Effector CD4-positive, alpha-beta T cell (primary cell): ENCODE measurements at regions not wholly inside any gene's neighbourhood (a gene's known extent, or its start where the extent isn't known, plus 50 kb on each side); places are given as distances from the start of the nearest gene placed in this dataset.
A peak's percentile ranks its signal among the peaks of the same experiment; 100 is the strongest.

Experiments
- DNase-seq: peaks from one replicate; pipeline ENCODE4 v3.0.0-alpha.2; 2020

DNA sequence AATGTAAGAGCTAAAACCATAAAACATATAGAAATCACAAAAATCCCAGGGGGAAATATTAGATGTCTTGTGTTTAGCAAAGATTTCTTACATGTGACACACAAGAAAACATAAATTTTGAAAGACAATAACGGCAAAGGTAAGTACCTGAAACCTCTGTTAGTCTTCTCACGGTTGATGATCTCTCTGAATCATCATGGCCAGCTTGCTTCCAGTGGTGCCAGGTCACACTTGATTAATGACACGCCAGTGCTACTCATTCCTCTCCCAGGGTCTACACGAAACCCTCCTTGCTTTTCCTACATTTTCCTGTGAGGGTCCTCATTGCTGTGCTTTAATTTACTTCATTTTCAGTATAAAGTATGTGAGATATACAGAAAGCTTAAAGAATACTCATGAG, 114.4 kb upstream of the PARP11 start:
- DNase-seq: no peak

DNA sequence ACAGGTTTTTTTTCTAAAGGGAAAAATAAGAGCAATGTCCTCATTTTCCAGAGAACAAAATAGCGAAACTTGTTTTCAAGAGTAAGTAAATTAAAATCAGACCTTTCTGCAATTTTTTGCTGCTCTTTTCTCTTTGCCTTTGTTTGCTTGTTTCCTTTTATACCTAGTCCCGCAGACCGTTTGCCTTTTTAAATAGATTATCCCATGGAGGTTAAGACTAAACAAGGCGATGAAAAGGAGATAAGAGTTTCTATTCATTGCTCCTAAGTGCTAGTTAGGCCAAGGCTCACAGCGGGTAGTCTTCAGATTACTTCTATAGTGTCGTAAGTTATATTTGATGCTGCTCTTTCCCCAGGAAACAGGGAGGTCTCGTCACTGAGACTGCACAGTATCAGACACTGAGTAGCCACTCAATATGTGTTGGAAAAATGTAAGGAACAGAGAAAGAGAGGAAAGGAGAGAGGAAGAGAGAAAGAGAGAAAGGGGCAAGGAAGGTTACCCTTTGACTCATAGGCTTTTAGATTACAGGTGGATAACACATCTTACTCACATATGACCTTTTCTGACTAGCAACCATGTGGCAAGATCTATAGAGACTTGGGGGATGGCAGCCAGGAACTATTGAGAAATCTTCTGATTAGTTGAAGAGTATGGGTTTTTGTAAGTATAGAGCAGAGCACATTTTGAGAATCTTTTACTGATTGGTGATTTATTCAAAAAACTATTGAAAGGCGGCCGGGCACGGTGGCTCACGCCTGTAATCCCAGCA, 107.5 kb upstream of the PARP11 start:
- DNase-seq: no peak

DNA sequence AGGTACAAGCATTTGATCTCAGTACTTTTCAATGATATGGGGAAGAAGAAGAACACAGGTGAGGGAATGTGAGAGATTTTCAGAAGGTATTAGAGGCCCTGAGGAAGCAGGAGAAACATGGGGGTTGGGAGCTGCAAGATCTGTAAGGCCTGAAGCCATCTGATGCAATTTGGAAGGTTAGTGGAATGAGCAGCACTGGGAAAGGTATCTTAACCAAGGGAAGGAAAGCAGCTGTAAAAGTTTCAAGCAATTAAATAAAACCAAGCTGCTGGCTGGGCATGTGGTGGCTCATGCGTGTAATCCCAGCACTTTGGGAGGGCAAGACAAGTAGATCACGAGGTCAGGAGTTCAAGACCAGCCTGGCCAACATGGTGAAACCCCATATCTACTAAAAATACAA, 104.4 kb upstream of the PARP11 start:
- DNase-seq: no peak

DNA sequence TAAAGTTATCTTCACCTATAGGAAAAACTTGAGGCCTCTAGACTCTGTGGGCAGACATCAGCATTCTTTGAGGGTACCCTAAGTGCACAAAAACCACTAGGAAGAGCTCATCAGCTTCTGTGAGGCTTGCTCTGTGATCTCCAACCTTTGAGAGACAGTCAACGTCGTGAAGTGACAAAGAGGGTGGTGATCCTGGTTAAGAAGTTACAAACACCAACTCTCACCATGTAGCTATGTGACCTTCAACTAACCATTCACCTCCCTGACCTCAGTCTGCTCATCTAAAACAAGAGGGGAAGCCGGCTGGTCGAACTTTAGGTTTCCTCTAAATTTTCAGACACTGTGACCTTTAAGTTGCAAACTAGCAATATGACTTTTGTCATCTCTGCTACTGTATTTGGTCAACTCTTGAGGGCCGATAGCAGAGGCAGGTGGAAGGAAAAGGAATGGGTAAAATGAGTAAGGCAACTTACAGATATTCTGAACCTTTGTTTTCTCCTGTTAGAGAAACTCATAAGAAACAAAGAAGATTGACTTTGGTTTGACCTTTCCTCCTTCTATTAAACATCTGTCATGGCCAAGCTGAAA, 103.2 kb upstream of the PARP11 start:
- DNase-seq: no peak

DNA sequence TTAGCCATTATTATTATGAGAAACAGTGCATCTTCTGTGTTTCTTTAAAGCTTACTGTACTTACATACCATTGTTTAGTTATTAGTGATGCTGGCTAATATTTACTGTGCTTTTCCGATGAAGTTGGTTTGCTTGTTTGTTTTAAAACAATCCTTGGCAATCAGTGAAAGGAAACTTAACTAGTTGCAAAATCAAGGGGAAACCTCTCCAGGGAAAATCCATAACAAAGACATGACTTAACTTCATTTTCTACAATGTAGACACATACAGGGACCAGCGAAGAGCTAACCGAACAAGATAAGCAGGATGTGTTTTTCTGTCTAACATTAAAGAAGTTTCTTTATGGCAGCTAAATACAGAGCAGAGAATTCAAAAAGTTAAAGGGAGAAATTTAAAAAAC, 102.5 kb upstream of the PARP11 start:
- no peak for DNase-seq

DNA sequence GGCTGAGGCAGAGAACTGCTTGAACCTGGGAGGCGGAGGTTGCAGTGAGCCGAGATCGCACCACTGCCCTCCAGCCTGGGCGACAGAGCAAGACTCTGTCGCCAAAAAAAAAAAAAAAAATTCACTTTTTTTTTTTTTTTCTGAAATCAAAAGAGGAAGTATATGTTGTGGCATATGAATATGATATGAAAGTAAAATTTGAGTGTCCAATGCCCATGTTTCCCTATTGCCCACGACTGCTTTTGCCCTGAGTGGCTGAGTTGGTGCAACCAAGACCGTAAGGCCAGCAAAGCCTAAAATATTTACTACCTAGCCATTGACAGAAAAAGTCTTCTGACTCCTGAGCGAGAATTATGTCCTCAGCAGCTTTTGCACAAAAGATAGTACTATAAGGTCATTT, 101.7 kb upstream of the PARP11 start:
- no peak for DNase-seq

DNA sequence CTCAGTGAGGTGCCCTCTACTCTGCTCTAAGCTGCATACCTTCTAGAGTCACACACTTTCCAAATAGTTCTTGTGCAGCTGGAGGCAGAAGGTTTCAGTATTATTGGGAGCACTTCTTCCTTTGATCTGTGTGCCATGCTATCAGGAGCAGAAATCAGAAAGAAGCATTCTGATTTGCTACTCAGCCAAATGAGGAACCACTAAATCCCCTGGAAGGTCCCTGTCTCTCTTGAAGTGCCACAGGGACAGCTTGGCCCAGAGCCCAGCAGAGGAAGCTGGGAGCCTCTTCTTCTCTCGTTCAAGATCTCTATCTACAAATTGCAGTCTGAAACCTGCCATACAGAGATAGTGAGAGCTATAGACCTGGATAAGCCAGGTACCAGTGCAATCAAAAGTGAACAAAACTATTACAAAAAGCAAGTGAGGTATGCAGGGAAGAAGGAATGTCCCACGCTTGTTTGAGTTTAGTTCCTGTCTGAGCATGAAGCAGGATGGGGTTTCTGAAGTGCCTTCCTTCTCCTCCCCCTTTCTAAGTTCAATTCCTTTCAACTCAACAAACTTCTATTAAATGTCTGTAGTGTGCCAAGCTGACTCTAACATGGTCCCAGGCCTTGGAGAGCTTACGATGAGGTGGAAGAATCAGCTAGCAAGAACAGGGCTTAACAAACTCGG, 100.9 kb upstream of the PARP11 start:
- no peak for DNase-seq

DNA sequence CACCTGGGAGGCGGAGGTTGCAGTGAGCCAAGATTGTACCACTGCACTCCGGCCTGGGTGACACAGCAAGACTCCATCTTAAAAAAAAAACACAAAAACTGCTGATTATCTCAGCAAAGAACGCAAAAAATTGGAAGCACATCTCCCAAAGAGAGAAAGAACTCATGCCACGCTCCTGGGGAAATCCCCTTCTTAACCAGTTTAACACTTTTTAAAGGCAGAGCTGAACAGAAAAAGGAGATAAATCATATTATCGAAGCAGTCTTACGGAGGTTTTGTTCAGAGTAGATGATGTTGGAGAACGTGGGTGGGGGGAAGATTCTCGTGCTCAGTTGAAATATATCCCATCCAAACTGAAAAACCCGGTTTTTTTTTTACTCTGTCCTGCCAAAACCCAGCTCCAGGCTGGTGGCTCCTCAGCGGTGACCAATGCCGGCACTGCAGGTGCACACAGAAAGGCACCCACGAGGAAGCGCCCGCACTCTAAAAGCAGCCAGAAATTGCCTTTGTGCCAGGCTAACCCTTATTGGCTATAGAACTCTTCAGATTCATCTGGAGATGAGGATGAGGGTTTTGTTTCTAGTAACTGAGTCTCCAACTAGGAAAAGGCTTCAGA, 100.2 kb upstream of the PARP11 start:
- DNase-seq: no peak

DNA sequence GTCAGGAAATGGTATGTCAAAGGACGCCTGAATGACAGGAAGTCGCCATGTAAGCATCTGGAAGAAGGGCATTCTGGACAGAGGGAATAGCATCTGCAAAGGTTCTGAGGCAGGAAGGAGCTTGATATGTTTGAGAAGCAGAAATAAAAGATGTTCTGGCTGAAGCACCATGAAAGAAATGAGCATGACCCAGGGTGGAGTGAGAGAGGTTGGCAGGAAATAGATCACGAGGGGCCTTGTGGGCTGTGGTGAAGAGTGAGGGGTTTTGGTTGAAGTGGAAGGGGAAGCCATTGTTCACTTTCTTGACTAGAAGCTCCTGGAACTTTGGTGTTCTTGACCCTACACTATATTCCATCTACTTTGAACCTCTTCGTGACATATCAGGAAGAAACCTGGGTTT, 99.4 kb upstream of the PARP11 start:
- no peak for DNase-seq

DNA sequence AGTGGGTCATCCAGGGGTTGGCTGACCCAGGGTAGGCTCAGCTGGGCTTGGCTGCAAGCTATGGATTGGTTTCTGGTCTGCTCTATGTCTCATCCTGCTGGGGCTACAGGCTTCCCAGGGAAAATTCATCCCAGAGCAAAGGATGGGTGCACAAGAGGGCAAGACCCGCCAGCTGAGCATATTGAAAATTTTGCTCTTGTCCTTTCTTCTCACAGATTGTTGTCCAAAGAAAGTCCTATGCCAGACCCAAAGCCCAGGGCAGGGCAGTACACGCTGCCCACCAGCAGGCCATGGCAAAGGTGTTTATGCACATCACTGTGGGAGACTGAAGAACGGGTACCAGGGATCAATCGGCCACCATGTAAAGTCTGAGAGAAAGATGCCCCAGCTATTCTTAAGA, 95.3 kb upstream of the PARP11 start:
- no peak for DNase-seq

DNA sequence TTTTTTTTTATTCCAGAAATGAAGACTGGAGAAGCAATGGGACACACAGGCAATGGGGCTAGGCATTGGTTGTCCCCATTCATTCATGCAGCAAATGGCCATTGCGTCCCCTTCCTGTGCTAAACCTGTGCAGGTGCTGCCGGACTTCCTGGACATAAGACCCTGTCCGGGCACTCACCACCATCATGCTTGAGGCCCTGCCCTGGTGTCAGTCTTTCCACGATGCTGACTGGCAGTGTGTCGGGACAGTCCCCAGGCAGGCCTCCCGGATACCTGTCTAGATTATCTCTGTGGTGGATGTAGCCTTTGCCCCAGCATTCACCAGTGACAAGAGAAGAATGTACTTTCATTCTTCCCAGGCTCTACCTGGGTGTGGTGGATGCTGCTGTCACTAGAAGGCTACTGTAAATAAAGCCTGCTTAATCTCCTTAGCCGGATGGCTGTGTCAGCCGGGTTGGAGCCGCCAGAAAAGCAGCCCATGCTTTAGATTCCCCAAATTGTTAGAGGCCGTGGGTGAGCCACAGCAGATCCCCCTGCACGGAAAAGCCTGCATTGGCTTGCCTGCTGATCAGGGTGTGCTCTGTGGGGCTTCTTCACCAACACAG, 94.5 kb upstream of the PARP11 start:
- no peak for DNase-seq

DNA sequence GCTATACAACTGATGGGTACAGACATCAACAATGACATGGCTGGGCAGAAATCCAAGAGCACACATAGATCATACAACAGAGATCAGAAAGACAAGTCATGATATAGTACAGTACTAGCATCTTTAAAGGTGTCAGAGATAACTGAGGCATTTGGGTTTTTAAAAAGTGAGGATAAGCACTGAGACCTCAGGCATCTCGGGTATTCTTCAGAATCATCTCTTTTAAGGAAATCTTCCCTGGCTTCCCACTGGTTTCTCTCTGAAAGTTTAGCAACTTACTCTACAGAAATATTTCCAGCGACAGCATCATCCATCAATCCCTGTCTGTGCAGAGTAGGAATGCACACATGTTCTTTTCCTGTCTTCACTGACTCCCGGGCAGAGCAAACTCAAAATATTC, 93.2 kb upstream of the PARP11 start:
- DNase-seq: no peak

DNA sequence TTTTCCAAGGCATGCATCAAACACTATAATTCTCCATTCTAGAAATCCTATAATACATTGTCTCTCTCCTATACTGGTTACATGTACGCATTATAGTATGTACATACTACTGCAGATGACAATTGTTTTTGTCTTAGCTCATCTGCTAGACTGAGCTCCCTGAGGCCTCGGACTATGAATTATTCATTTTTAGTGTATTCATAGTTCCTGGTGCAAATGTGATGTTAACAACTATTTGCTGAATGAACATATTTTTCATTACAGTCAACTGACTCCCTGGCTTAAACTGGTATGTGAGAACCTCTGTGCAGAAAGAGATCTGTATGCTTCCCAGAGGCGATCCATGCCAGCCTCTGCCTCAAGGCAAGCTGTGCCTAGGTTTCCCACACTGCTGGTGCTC, 91.8 kb upstream of the PARP11 start:
- no peak for DNase-seq

DNA sequence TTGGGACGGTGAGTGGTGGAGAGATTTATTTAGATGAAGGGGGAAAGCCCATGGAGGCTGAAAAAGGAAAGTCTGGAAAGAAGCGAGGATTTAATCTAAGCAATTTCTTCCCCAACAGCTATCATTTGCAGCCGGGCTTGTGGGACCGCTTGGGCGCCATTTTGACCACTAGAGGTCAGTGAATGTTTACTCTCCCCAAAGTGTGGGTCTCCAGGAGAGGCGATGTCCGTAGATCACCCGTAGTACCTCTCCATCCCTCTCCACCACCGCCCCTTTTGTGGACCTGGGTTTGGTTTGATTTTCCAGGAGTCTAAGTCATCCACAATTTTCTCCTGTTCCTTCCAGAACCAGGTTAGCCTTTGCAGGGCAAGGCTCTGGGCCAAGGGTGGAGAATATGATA, 91.2 kb upstream of the PARP11 start:
- no peak for DNase-seq

DNA sequence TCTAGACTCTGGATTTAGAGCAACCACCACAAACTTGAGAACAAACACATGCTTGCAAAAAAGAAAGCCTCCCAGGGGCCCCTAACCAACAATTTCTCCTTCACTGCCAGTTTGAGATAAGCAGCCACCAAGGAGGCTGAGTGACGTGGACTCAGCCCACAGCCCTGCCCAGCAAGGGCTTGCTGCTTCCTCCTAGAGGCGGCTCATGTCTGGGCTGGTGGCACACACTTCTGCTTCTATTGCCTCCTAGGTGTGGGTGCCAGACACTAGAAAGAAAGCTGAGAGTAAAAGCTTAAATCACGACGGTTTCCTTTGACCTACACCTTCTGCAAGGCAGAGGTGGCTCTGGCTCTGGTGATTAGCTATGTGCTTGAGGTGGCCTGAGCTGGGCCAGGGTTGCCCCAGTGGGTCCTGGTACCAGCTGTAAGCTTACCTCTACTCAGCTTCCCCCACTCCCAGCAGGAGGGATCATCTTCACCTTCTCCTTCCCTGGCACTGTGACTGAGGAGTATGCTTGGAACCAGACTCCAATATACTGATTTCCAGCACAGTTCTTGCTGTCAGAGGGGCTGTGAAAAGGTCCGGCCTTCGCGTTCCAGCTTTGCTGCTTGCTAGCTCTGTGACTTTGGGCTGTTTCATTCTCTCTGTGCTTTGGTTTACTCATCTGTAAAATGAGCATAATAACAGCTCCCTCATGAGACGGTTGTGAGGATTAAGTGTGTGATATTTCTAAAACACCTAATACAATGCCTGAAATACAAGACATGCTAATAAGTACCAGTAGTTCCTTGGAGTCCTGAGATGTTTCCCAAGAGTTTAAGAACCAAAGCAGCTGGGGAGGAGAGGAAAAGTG, 89.7 kb upstream of the PARP11 start:
- peak; percentile 67 for DNase-seq

DNA sequence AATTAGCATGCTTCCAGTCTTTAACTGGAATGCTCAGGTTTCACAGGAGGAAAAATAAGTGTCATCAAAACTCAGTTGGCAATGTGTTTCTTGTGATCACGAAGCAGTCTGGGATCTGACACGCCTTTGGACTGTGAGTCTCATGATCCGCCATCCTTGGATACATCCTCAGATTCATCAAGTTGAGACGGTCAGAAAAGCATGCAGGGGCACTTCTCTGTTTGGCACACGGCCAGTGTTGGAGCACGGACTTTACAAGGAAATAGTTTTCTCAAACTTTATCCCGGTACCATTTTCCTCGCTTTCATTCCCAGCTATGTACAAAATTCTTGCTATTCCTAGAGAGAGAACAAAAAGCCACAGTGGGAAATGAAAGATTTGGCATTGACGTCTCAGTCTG, 88.4 kb upstream of the PARP11 start:
- no peak for DNase-seq

DNA sequence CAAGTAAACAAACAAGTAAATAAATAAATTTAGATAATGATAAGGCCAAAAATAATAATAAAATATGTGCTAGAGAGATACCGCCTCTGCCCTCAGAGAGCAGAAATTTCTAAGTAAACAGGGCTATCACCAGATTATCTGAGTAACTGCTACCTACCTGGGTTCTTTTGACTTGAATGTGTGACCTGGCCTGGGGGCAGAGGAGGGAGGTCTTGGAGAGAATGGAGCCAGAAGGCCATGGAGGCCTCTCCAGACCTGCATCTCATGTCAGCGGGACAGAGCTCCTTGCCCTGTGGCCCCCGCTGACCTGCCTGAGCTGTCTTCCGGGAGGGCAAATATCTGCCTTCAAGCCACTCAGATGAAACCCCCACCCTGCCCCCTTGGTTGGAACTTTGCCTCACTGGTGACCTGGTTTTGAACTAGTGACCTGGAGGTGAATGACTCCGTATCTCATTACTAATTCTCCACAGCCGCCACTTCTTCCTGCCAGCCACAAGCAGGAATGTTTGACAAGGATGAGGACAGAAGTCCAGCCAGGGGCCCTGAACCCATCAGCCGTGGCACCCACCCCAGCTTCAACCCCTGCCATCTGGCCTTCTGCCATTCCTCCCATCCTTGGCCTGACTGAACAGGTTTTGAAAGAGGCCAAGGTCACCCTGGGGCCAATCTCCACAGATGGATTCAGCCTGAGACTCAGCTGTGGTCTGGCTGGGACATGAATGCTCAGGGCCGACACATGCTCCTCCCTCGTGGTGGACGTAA, 86.8 kb upstream of the PARP11 start:
- no peak for DNase-seq

DNA sequence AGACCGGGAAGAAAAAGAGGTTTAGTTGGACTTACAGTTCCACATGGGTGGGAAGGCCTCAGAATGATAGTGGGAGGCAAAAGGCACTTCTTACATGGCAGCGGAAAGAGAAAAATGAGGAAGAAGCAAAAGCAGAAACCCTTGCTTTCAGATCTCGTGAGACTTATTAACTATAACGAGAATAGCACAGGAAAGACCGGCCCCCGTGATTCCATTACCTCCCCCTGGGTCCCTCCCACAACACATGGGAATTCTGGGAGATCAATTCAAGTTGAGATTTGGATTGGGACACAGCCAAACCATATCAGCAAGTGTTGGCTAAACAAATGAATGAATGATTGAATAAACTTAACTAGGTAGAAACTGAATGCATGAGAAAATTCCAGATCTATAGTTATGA, 85.3 kb upstream of the PARP11 start:
- no peak for DNase-seq

DNA sequence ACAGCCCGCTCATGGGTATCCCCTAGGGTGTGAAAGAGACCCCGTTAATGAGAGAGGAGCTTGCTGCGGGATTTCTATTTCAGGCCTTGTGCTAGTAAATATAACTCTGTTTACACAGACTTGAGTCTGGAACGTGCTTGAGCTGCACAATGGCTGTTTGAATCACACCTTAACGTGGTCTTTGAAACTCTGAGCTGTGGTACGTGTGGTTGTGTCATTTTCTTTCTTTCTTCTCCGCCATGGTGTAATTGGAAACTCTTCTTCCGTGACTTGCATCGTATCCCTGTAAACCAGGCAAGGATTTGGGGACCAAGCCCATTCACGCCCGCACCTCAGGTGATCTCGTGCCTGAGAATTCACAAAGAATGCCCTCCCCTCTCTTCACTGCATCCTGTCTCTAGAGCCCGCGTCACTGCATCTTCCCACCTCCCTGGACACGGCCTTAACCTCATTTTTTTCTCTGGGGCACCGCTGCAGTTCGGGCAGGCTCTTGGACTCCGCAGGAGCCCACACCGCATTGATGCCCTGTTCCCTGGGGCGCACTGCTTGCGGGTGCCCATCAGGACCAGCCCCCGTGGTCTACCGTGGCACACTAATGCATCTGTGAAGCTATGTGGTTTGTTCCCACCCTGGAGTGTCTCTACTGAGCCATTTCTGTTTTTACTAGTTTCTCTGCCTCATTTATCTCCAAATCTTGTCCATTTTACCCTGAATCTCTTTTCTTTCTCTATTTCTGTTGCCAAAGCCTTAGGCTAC, 78.4 kb upstream of the PARP11 start:
- no peak for DNase-seq

DNA sequence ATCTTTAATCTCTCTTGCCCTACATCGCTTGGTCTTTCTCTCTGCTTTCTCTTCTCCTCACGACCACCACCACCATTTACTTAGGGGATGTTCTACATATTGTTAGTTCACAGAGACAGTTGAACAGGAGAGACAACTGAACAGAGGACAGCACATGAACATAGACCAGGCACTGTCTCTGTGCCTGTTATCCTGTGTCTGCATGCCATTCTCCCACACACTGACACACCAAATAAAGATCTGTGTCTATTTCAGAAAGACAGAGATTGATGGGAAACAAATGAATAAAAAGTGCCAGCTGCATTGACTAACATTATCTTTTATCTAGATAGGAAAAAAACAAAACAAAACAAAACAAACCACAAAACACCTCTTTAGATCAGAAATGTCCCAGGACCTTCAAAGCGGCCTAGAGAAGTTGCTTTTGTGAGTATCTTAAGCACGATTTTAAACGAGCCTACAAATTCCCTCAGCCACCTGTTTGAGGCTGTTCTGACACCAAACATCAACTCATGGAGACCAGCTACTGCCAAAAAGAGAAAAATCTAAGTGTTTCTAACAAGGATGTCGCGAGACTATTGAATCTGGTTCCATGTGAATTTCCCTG, 77.6 kb upstream of the PARP11 start:
- no peak for DNase-seq

DNA sequence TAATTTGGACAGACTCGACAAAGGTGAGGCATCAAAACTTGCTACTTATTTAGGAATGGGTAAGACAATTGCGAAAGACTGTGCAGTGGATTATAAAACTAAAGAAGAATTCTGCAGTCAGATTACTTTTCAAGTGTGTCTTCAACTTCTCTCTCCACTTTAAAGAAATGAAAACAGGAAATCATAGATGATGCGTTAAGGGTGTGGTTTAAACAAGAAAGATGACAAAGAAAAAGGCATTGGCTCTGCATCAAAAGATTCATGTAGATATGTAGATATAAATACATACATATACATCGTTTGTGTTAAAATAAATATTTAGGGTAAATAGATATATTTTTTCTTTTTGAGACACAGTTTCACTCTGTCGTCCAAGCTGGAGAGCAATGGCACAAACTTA, 74.6 kb upstream of the PARP11 start:
- DNase-seq: no peak
